GM19372 (cell line): ENCODE measurements at regions not wholly inside any gene's neighbourhood (a gene's known extent, or its start where the extent isn't known, plus 50 kb on each side); places are given as distances from the start of the nearest gene placed in this dataset.

Source experiments
- ATAC-seq: cut with Tn5 transposase; IDR thresholded peaks from one replicate; pipeline ENCODE4 v1.9.1; 2021; ENCODE audit warnings: mild to moderate bottlenecking, low read depth, moderate library complexity; ENCODE audit not compliant: unreplicated experiment

GRCh38 chr13:83618966-83619365 lies 263.3 kb downstream of the SLITRK1 start:
- no peak for ATAC-seq

- no peak for ATAC-seq
Measured at GRCh38 chr13:83613524-83613923, 268.8 kb downstream of the SLITRK1 start.

DNA sequence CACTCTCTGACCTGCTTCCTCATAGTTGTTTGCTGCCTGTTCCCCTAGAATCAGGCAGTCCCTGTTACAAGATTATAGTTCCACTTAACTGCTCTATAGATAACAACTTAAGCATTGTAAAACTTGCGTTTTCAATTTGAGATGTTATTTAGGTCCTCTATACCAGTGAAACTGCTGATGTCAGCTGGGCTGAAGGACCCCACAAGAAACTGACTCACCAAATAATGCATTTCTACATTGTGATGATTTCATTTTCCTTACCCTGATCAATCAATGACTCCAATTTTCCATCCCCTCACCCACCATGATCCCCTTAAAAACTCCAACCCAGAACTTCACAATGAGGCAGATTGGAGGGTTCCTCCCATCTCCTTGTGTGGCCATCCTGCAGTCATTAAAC lies 280.7 kb downstream of the SLITRK1 start:
- no peak for ATAC-seq

- ATAC-seq: no peak
Measured at GRCh38 chr13:83592095-83592494, 290.2 kb downstream of the SLITRK1 start.

DNA sequence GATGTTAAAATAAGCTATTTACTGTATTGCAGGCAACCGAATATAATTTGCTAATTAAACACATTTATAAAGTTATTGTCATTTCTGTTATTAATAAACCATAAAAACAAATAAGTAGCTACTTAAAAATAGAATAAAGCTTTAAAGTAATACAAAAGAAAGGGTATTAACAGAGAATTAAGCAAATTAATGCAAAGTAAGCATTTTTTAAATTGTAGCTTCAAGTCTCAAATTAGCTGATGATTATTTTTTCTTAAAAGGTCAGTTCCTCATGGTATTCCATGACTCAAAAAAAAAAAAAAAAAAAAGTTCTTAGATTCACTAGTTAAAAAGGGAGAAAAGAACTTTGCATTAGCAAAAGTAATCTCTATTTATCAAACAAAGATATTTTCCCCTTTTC lies 292.5 kb downstream of the SLITRK1 start:
- ATAC-seq: no peak

GRCh38 chr13:83577183-83577582 lies 305.1 kb downstream of the SLITRK1 start:
- no peak for ATAC-seq

DNA sequence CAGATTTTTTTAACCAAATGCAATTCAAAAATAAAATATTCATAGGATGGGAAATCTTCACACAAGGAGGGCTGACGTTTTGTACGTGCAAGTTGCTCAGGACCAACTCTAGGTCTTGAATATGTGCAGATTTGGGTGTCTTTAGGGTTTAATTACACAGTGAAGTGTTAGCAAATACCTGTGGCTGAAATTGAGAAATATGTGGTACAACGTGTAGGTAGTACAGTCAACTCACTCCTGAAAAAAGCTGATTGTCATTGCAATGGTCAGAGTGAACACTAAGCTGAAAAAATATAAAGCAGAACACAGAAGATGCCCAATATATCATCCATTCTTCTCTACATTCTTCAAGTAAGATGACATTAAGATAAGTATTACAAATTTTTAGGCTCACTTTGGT lies 314.3 kb downstream of the SLITRK1 start:
- ATAC-seq: no peak

DNA sequence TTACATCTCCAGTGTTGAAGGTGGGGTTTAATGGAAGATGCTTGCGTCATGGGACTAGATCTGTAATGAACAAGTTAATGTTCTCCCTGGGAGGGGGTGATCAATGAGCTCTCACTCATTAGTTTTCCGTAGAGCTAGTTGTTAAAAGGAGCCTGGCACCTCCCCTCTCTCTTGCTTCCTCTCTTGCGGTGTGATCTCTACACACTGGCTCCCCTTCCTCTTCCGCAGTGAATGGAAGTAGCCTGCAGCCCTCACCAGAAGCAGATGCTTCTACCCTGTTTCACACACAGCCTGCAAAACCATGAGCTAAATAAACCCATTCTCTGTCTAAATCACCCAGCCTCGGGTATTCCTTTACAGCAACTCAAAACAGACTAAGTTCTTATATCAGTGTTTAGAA lies 318.8 kb downstream of the SLITRK1 start:
- ATAC-seq: no peak

DNA sequence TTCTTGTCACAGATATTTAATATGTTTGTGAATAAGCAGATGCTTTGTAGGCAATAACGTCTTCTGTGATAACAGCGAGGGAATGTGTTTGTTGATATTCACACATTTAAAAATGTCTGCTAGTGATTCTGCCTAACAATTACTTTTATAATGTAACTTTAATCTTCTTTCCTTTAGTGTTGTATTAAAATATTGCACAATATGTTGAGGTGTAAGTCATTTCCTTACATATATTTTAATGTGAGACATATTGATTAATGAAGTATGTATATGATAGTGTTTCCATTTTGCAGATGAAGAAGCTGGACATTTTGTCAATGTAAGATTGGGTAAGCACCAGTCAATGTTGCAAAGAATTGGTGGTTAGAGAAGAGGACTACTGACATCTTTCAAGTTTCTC lies 324.4 kb downstream of the SLITRK1 start:
- ATAC-seq: no peak

- ATAC-seq: no peak
Measured at GRCh38 chr13:83549671-83550070, 332.6 kb downstream of the SLITRK1 start.

DNA sequence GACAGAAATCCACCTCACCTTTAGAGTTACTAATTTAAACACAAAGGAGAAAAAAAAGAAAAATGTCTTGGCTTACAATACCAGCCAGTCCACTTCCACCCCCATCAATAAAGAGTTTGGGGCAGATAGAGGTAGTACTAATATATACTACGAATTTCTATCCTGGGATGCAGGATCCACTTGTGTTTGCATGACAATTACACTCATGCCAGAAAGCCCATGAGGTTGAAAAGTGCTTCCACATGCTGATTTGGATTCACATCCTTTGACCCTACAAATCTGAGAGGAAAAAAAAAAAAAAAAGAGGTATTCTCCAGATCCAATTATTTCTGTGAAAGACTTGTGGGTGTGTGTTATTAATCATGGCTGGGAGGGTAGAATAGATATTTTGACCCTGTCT lies 335.2 kb downstream of the SLITRK1 start:
- no peak for ATAC-seq

- no peak for ATAC-seq
Measured at GRCh38 chr13:83546476-83546875, 335.8 kb downstream of the SLITRK1 start.

DNA sequence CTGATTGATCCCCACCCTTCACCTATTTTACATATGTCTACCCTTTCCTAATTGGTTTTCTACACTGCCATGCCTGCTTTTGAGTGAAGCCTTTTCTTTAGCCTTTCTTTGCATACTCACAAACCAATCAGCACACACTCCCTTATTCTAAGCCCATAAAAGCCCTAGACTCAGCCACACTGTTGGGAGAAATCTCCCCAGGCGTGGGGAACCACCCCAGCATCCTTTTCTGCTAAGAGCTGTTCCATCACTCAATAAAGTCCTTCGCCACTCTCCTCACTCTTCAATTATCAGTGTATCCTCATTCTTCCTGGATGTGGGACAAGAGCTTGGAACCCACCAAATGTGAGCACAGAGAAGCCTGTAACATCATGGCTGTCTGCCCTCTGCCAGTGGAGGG lies 343.6 kb downstream of the SLITRK1 start:
- no peak for ATAC-seq

GRCh38 chr13:83536941-83537340 lies 345.3 kb downstream of the SLITRK1 start:
- no peak for ATAC-seq

GRCh38 chr13:83536153-83536552 lies 346.1 kb downstream of the SLITRK1 start:
- ATAC-seq: no peak

DNA sequence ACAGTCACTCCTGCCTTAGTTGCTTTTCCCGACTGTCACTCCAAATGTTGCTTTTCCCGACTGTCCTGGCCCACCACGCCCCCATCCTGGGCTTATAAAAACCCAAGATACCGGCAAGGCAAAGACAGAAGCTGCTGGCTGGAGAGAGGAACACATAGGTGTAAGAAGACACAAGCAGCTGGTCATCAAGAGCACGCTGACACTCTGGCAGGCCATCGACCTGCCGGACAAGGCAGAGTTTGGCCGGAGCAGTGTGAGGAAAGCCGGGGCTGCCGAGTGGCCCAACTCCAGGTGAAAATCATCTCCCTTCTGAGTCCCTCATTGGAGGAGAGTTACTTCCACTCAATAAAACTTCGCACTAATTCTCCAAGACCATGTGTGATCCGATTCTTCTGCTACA lies 349.5 kb downstream of the SLITRK1 start:
- ATAC-seq: no peak

DNA sequence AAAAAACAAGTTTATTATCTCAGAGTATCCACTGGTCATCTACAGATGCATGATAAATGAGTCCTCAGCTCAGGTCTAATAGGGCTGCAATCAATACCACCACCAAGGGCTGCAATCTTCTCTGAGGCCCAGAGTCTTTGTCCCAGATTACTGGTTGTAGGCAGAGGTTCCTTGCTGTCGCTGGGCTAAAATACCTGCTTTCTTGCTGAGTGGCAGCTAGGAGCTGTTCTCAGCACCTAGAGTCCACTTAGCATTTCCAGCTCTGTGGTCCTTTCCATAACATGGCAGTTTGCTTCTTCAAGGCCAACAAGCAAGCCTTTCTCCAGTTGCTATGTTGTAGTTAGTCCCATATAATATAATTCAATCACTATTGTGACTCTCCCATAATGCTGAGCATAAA lies 351.3 kb downstream of the SLITRK1 start:
- ATAC-seq: no peak

DNA sequence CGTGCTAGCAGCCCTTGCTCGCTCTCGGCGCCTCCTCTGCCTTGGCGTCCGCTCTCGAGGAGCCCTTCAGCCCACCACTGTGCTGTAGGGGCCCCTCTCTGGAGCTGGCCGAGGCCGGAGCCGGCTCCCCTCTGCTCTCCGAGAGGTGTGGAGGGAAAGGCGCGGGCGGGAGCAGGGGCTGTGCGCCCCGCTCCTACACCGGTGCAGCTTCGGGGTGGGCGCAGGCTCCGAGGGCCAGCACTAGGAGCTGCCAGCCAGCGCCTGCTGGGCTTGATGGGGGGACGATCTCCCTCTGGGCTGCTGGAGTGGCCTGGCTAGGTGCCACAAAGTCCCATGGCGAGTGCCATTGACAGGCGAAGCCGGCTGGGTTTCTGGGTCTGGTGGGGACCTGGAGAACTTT lies 365.5 kb downstream of the SLITRK1 start:
- ATAC-seq: no peak

DNA sequence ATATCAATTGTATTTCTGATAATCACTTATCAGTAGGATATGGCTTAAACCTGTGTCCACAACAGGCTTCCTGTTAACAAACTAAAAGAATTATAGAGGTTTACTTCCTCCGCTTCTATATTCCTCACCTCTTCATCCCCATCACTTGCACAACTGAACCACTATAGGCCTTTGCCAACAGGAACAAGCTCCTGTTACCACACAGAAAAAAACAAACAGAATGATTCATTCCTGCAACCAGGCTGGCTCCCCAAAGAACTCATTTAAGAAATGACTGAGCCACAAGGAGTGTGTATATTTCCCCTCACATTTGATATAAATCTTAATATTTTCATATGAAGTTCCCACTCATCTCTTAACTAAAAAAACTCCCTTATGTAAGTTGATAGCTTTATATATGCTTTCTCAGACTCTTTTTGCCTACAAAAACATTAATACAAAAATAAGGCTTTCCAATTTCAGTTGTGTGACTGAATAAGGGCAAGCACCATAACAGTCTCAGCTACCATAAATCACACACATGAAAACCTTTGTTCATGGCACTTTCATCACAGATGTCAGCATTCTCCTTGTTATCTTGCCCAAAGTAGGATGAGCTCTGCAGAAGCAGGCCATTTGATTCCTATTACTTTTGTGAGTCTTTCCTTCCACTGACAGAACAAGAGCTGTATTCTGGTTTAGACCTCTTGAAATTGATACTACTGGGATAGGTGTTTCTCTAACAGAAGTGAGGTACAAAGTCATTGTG lies 366.8 kb downstream of the SLITRK1 start:
- no peak for ATAC-seq

DNA sequence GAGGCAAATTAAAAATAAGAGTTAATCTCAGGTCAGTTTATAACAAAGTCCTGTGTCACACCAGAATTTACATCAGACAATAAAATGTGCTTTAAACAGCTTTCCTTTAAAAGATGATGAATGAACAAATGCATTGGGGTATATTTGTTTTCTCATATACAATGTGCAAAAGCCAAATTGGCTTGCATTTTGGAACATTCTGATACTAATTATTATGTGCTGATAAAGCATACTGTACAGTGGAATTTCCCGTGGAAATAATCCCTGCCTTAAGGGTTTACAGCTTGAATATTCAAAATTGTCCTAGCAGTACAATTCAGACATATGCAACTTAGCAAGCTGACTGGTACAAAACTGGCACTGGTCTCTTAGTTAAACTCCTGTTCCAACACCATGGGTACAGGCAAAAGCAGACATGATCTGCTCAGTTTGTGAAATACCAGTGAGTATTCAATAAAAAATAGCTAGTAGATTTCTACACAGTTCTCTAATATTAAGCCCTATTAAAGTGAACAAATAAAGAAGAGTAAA lies 373.4 kb downstream of the SLITRK1 start:
- ATAC-seq: no peak

- ATAC-seq: no peak
Measured at GRCh38 chr13:83503424-83503823, 378.9 kb downstream of the SLITRK1 start.

- ATAC-seq: no peak
Measured at GRCh38 chr13:83499286-83499685, 383.0 kb downstream of the SLITRK1 start.
